NCI-H2227 (cell line): ENCODE measurements at regions not wholly inside any gene's neighbourhood (a gene's known extent, or its start where the extent isn't known, plus 50 kb on each side); places are given as distances from the start of the nearest gene placed in this dataset.
A peak's percentile ranks its signal among the peaks of the same experiment; 100 is the strongest.
"Not testable (repeated sequence)": the region's sequence is repeated elsewhere in the genome, so short reads cannot be mapped to it uniquely, and the experiment has no call there.

Source experiments
- DNase-seq: peaks from one replicate; lab custom pipeline; 2025; ENCODE audit not compliant: unreplicated experiment; lab: John Stamatoyannopoulos, UW

DNA sequence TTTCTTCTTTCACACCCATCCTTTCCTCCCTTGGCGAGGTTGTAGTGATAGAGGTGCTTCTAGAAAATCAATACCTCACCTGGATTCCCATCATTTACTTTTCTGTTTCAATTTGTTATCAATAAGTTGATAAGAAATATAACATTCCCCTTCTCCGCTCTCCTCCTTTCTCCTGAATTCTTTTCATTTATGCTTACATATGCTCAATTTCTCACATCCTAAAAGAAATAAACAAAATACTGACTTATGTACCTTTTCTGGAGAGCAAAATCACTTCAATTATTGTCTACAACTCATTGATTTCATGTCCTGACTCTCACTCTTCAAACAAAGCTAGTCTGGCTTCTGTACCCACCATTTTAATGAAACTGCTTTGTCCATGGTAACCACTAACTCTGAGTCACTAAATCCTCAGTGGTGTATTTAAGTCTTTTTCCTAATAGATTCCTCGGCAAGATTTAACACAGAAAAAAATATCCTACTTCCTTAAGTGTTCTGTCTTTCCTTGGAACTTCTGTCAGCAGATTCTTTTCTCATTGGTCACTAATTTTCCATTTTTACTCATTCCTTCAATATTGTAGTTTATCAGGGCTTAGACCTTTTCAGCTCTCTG is 289.6 kb downstream of the RFPL4B start:
- DNase-seq, result no peak

DNA sequence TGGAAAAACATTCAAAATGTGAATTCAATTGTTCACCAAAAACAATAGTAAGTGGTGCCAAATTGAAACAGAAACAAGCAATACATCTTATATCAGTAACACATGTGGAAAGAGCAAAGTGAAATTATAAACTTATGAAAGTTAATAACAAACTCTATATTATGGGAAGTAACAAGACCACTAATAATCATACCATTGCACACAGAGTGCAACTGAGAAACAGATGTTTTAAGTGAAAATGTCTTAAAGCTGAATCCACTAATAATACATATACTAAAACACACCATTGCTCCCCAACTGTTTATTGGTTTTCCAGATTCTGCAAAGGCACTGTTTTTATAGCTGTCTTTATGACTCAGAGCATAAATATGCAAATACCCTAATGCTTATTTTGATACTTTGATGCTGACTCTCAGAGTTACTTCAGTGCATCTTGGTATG is 292.3 kb downstream of the RFPL4B start:
- DNase-seq, result no peak

DNA sequence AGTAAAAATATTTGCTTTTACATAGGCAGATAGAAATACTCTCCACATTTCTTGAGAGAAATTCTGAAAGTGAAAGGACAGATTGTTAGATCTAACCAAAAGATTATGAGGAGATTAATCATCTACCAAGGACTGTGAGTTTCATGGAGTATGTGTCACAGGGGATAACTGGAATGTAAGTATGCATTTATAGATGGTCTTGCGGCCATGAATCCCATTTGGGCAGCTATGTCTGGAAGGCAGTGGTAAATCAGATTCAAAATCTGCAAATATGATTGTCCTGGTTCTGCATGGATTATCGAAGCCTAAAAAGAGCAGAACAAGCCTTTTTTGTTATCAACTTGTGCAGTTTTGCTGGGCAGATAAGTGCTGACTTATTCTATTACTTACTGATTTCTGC is 293.8 kb downstream of the RFPL4B start:
- no peak for DNase-seq

GRCh38 chr6:112649853-112650252 is 302.7 kb downstream of the RFPL4B start:
- no peak for DNase-seq

- no peak for DNase-seq
Measured at GRCh38 chr6:112651239-112651638, 304.1 kb downstream of the RFPL4B start.

DNA sequence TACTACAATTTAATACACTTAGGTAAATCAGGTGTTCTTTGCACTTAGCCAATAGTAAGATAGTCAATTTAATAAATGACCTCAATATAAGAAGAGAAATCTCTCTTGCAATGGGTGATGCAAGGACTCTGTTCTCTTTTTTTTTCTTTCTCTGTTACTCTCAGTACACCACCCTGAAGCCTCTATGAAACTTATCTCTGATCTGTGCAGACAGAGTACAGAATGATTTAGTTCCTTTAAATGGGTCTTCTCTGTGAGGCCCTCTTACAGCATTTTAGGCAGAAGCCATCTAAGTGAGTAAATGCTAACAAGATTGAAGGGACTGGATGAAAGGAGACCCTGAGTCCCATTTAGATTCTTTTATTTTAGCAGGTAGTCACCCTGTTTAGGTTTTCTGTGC is 312.8 kb downstream of the RFPL4B start:
- no peak for DNase-seq

DNA sequence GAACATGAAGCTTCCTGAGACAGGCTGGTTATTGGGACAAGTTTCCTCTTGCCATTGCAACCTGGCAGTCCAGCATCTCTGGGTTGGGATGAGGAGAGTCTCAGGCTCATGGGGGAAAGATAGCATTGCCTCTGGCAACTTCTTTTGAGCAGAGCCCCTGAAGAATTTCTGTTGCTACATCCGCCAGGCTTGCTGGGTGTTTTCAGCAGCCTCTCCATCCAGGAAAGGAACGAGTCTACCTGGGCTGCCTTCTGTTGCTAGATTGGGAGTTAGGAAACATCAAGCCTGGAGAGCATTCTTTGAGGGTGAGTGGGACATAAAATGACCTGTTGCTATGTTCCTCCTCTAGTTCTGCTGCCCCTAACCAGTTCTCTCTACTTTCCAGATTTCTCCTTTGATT is 313.5 kb downstream of the RFPL4B start:
- DNase-seq, result no peak

DNA sequence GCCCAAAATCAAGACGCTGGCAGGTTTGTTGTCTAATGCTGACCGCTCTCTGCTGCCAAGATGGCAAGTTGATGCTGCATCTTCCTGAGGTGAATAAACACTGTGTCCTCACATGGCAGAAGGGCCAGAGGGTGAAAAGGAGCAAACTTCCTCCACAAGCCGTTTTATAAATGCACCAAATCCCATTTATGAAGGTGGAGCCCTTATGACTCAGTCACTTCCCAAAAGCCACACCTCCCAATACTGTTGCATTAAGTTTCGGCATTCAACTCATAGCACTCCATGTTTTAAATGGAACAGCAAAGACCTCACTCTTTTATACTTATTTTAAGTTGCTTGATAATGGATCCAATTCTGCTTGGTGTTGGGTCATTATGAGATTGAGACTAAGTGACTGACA is 316.6 kb downstream of the RFPL4B start:
- no peak for DNase-seq

DNA sequence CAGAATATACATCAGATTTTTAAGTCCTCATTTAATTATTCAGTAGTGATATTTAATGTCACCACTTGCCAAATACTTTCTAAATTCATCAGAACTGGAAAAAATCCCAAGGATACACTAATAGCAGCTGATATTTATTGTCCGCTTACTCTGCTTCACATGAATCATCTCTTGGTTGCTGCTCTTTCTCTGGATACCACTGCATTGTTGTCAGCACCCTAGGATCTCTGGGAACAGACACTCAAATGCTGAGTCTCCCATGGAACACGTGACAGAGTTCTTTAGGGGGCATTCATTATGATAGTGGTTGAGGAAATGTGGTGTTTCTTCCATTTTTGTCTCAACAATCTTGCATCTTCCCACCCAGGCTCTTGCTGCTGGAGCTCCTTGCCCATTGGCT is 318.0 kb downstream of the RFPL4B start:
- DNase-seq, result no peak

GRCh38 chr6:112665815-112666214 is 318.7 kb downstream of the RFPL4B start:
- DNase-seq, result no peak

- DNase-seq, result no peak
Measured at GRCh38 chr6:112667427-112667826, 320.3 kb downstream of the RFPL4B start.

GRCh38 chr6:112680091-112680490 is 333.0 kb downstream of the RFPL4B start:
- no peak for DNase-seq

DNA sequence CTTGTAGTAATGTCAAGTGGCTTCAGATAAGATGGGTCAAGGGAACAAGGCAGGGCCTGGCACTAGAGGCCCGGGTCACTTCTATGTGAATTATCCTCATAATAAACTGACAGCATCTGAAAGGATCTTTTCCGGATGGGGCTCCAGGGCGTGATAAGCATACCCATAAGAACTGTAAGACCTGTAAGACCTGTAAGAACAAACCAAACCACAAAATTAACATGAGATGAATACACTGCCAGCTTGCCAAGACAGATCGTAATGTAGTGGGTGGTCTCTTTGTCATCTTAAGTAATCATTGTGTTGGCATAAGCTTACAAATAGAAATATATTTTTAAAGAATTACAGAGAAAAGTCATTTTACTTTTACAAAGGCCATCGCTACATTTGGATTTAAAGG is 334.9 kb downstream of the RFPL4B start:
- DNase-seq, result no peak

DNA sequence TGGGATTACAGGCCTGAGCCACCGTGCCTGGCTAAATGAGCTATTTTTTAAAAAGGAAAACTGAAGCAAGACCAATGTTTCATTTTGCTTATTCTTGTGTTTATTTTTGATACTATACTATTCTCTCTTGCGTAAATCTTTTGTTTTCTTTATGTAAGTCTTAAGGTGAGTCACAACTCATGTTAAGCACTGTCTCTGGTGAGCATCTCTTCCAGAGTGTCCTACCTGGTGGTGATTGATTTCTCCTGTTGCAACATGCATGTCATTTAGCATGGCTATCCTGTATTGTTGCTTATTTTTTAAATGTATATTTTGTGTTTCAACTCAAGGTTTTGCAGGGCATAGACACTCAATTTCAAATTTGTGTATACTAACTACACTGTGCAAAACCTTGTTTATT is 336.0 kb downstream of the RFPL4B start:
- no peak for DNase-seq

DNA sequence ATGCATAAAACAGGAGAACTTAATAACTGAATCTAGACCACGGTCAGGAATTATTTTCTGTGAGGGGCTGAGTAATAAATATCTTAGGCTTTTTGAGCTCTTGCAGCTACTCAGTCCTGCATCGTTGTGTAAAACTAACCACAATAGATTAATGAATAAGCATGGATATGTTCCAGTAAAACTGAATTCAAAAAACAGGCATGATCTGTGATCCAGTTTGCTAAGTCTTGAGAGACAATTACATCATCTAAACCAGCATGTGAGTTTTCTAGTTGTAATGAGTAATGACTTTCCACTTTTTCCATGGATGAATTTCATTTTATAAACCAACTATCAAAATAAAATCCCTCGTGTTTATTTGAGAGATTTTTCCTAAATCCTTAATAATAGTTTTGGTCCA is 336.8 kb downstream of the RFPL4B start:
- no peak for DNase-seq

DNA sequence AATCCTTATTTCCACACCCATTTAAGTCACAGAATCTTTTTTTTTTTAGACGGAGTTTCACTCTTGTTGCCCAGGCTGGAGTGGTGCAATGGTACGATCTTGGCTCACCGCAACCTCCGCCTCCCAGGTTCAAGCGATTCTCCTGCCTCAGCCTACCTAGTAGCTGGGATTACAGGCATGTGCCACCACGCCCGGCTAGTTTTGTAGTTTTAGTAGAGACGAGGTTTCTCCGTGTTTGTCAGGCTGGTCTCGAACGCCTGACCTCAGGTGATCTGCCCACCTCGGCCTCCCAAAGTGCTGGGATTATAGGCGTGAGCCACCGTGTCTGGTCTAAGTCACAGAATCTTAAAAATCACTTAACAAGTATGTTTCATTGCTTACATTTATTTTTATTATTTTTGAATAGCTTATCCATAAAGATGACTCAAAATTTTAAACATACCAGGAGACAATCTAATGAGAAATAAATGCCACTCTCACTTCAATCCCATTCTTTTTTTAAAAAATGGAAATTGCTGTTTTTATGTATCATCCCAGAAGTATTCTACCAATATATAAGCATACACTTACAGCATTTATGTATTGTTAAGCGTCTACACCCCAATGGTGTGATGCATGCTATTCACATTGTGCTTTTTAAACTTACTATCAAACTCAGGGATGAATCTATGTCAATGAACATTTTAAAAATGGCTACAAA is 338.5 kb downstream of the RFPL4B start:
- DNase-seq, result not testable (repeated sequence)

GRCh38 chr6:112688487-112689165 is 341.5 kb downstream of the RFPL4B start:
- not testable (repeated sequence) for DNase-seq

DNA sequence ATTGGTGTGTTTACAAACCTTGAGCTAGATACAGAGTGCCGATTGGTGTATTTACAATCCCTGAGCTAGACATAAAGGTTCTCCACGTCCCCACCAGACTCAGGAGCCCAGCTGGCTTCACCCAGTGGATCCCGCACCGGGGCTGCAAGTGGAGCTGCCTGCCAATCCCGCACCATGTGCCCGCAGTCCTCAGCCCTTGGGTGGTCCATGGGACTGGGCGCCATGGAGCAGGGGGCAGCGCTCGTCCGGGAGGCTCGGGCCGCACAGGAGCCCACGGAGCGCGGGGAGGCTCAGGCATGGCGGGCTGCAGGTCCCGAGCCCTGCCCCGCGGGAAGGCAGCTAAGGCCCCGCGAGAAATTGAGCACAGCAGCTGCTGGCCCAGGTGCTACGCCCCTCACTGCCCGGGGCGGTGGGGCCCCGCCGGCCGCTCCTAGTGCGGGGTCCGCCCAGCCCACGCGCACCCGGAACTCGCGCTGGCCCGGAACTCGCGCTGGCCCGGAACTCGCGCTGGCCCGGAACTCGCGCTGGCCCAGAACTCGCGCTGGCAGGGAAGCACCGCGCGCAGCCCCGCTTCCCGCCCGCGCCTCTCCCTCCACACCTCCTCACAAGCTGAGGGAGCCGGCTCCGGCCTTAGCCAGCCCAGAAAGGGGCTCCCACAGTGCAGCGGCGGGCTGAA is 342.2 kb downstream of the RFPL4B start:
- DNase-seq, result not testable (repeated sequence)

- DNase-seq, result no peak
Measured at GRCh38 chr6:112690497-112691202, 343.5 kb downstream of the RFPL4B start.

DNA sequence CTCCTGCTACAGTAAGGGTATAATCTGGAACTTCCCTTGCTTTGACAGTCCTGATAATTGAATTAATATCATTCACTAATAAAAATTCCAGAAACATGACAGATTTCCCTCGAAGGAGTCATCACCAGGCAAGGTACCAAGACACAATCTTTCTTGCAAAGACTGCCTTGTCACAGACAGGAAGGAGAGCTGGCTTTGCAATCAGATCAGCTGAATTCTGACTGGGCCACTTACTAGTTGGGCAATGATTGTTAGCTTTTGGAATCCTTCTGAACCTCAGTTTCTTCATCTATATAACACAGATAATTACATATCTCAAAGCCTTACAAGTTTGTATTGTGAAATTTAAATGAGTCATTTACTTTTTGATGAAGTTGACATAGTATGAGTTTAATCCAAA is 344.2 kb downstream of the RFPL4B start:
- DNase-seq, result no peak

DNA sequence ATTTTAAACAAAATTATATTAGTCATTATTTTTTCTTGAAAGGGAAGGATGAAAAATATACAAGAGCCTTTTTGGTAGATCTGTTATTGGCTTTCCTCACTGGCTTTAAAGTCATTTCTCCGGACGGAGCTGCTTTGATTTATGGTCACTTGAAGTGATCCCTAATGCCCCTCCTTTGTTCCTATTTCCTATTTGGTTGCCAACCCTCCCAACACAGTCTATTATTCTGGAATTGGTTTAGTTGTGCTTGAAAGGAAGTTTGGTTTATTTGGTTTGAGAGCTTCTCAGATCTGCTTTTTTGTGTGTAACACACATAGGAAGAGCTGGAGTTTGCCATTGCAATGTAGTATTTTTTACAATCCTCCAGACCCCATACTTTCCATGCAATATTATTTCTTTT is 347.9 kb downstream of the RFPL4B start:
- DNase-seq, result peak; percentile 28
